Neural cell (in vitro differentiated cells): ENCODE measurements at regions not wholly inside any gene's neighbourhood (a gene's known extent, or its start where the extent isn't known, plus 50 kb on each side); places are given as distances from the start of the nearest gene placed in this dataset.

Experiments used
- H2AFZ ChIP-seq: fragments of 200-600, 300-800 bp; sonication (generic), shearing (Covaris generic); 2 replicates; pipeline ENCODE4 v1.6.0; 2014; ENCODE audit warnings: low read depth, mild to moderate bottlenecking, antibody characterized with exemption, low read length, moderate library complexity
- H3F3A ChIP-seq: fragments of 200-600 bp; shearing (Covaris generic); 2 replicates; pipeline ENCODE4 v1.6.1; 2016; ENCODE audit warnings: mild to moderate bottlenecking, moderate library complexity, mixed read lengths, antibody characterized with exemption, low read length; ENCODE audit not compliant: insufficient read depth, poor library complexity, severe bottlenecking
- H3K27ac ChIP-seq: fragments of 200-600, 300-800 bp; sonication (generic), shearing (Covaris generic); 2 replicates; pipeline ENCODE4 v1.5.1; 2014; ENCODE audit warnings: mild to moderate bottlenecking, low read length, moderate library complexity
- H3K27me3 ChIP-seq: fragments of 300-800, 200-600 bp; sonication (generic), shearing (Covaris generic); 2 replicates; pipeline ENCODE4 v1.6.0; 2014; ENCODE audit warnings: mild to moderate bottlenecking, low read depth, low read length, moderate library complexity; ENCODE audit not compliant: insufficient read depth
- H3K36me3 ChIP-seq: fragments of 300-800, 200-600 bp; sonication (generic), shearing (Covaris generic); 2 replicates; pipeline ENCODE4 v1.5.1; 2014; ENCODE audit warnings: mild to moderate bottlenecking, antibody characterized with exemption, low read length, moderate library complexity; ENCODE audit not compliant: insufficient read depth
- H3K4me2 ChIP-seq: fragments of 300-800, 200-600 bp; sonication (generic), shearing (Covaris generic); 2 replicates; pipeline ENCODE4 v1.6.0; 2014; ENCODE audit warnings: mild to moderate bottlenecking, low read length
- H3K4me3 ChIP-seq: fragments of 300-800, 200-600 bp; sonication (generic), shearing (Covaris generic); 2 replicates; pipeline ENCODE4 v1.5.1; 2014; ENCODE audit warnings: mild to moderate bottlenecking, low read length, moderate library complexity
- H3K79me2 ChIP-seq: fragments of 200-600 bp; shearing (Covaris generic); replicated peaks from 2 replicates; pipeline ENCODE4 v1.6.0; 2014; ENCODE audit warnings: mild to moderate bottlenecking, low read length, moderate library complexity; ENCODE audit not compliant: insufficient read depth
- H3K9ac ChIP-seq: fragments of 300-800, 200-600 bp; sonication (generic), shearing (Covaris generic); 2 replicates; pipeline ENCODE4 v1.6.1; 2016; ENCODE audit warnings: mild to moderate bottlenecking, low read length, mixed read lengths
- H3K9me2 ChIP-seq: fragments of 200-600 bp; shearing (Covaris generic); 2 replicates; pipeline ENCODE4 v1.6.1; 2016; ENCODE audit warnings: mild to moderate bottlenecking, low read length, mixed read lengths; ENCODE audit not compliant: insufficient read depth
- H3K9me3 ChIP-seq: fragments of 200-600, 300-800 bp; sonication (generic), shearing (Covaris generic); 2 replicates; pipeline ENCODE4 v1.6.1; 2016; ENCODE audit warnings: mild to moderate bottlenecking, mixed run types, low read length, moderate library complexity, mixed read lengths
- H4K20me1 ChIP-seq: fragments of 200-600 bp; shearing (Covaris generic); 2 replicates; pipeline ENCODE4 v1.6.1; 2016; ENCODE audit warnings: mild to moderate bottlenecking, mixed run types; ENCODE audit not compliant: insufficient read depth
- CTCF ChIP-seq: fragments of 450-650 bp; IDR thresholded peaks from 2 replicates; pipeline ENCODE4 v1.5.1; 2014; ENCODE audit warnings: antibody characterized with exemption, mild to moderate bottlenecking, moderate library complexity; ENCODE audit not compliant: poor library complexity, severe bottlenecking
- EP300 ChIP-seq: fragments of 450-650 bp; conservative IDR thresholded peaks from 2 replicates; pipeline ENCODE4 v1.6.1; 2014; ENCODE audit warnings: antibody characterized with exemption, mild to moderate bottlenecking, moderate library complexity; ENCODE audit not compliant: poor library complexity, severe bottlenecking
- EZH2 ChIP-seq: fragments of 200-600, 300-800 bp; shearing (Covaris generic), sonication (generic); IDR thresholded peaks from 2 replicates; pipeline ENCODE4 v1.6.1; 2014; ENCODE audit warnings: antibody characterized with exemption, low read length, borderline replicate concordance, mild to moderate bottlenecking; ENCODE audit not compliant: insufficient read depth, poor library complexity, severe bottlenecking
- MXI1 ChIP-seq: fragments of 450-650 bp; conservative IDR thresholded peaks from 2 replicates; pipeline ENCODE4 v1.6.1; 2014; ENCODE audit warnings: antibody characterized with exemption, mild to moderate bottlenecking; ENCODE audit not compliant: poor library complexity, severe bottlenecking
- POLR2AphosphoS5 ChIP-seq: IDR thresholded peaks from 2 replicates; pipeline ENCODE4 v1.6.1; 2012
- RAD21 ChIP-seq: fragments of 450-650 bp; conservative IDR thresholded peaks from 2 replicates; pipeline ENCODE4 v1.6.1; 2014; ENCODE audit warnings: antibody characterized with exemption, mild to moderate bottlenecking, moderate library complexity
- REST ChIP-seq: IDR thresholded peaks from 2 replicates; pipeline ENCODE4 v1.6.1; 2012; ENCODE audit warnings: borderline replicate concordance
- SMC3 ChIP-seq: fragments of 450-650 bp; conservative IDR thresholded peaks from 2 replicates; pipeline ENCODE4 v1.6.1; 2014; ENCODE audit warnings: antibody characterized with exemption, mild to moderate bottlenecking, moderate library complexity; ENCODE audit not compliant: poor library complexity
- TAF1 ChIP-seq: IDR thresholded peaks from 2 replicates; pipeline ENCODE4 v1.6.1; 2012; ENCODE audit warnings: low read depth

DNA sequence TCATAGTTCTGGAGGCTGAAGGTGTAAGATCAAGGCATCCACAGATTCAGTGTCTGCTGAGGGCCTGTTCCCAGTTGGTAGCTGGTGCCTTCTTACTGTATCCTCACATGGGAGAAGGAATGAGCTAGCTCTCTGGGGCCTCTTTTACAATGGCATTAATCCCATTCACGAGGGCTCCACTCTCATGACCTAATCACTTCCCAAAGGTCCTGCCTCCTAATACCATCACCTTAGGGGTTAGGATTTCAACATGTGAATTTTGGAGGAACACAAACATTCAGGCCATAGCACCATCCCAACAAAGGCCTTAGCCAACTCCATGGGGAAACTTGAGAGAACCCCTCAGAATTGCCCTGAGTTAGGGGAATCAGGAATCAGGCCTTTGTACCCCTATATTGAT is 66.1 kb upstream of the CREB5 start:
- Histone ChIP-seq H3K4me3 (no peak overlapping the region), H3K9me3 (no peaks in the 10 kb centered on the region), H3F3A (no peaks in the 10 kb centered on the region), H3K9ac (no peak overlapping the region), H3K27me3 (no peaks in the 10 kb centered on the region), H3K36me3 (no peaks in the 10 kb centered on the region), H2AFZ (no peak overlapping the region), H3K4me2 (no peak overlapping the region), H3K9me2 (no peaks in the 10 kb centered on the region), H3K79me2 (no peaks in the 10 kb centered on the region), H4K20me1 (no peaks in the 10 kb centered on the region), H3K27ac (no peak overlapping the region)
- TF ChIP-seq POLR2AphosphoS5, result no peak
- TF ChIP-seq EP300, result no peak
- TF ChIP-seq TAF1, result no peak
- TF ChIP-seq MXI1, result no peak
- TF ChIP-seq RAD21, result no peak
- TF ChIP-seq REST, result no peak
- no peak for TF ChIP-seq SMC3
- TF ChIP-seq EZH2, result no peak

- TF ChIP-seq RAD21 (no peak), POLR2AphosphoS5 (no peak), EZH2 (no peak), REST (no peak), TAF1 (no peak), CTCF (no peak), MXI1 (no peak), SMC3 (no peak), EP300 (no peak)
- Histone ChIP-seq H3K9me2 (no peaks in the 10 kb centered on the region), H3K4me2 (no peak overlapping the region), H4K20me1 (no peaks in the 10 kb centered on the region), H3K79me2 (no peaks in the 10 kb centered on the region), H3K4me3 (no peak overlapping the region), H3K9me3 (no peaks in the 10 kb centered on the region), H3K27ac (no peak overlapping the region), H3F3A (no peaks in the 10 kb centered on the region), H3K27me3 (no peaks in the 10 kb centered on the region), H3K9ac (no peak overlapping the region), H3K36me3 (no peaks in the 10 kb centered on the region), H2AFZ (no peak overlapping the region)
Observed at GRCh38 chr7:28346676-28347363, 65.5 kb upstream of the CREB5 start.
